Body of pancreas (tissue), 4 donors: ENCODE measurements at regions not wholly inside any gene's neighbourhood (a gene's known extent, or its start where the extent isn't known, plus 50 kb on each side); places are given as distances from the start of the nearest gene placed in this dataset.
"Not testable (repeated sequence)": the region's sequence is repeated elsewhere in the genome, so short reads cannot be mapped to it uniquely, and the experiment has no call there.

Experiments
- CTCF ChIP-seq, 7 experiments: fragments of 450-650 bp in 4 of 7; fragments of 200-600 bp in 3 of 7; sonication (generic) in 3 of 7; IDR thresholded peaks; one replicate each; pipeline ENCODE4 v1.5.1; 2016 to 2019; ENCODE audit warnings: antibody characterized with exemption in 7 of 7
- POLR2A ChIP-seq, 3 donors: fragments of 450-650 bp; IDR thresholded peaks; one replicate each; pipeline ENCODE4 v1.6.1; 2016; ENCODE audit warnings: antibody characterized with exemption in 3 of 3, mild to moderate bottlenecking in 2 of 3

- TF ChIP-seq CTCF, POLR2A (IDR thresholded peaks at IDR 0.05): not testable (repeated sequence)
Measured at GRCh38 chr1:219077767-219078166, 95.9 kb upstream of the LYPLAL1 start.
